Activated B cell treated with CpG ODN at 0.5 μM for 24 hours (primary cell): ENCODE measurements at regions not wholly inside any gene's neighbourhood (a gene's known extent, or its start where the extent isn't known, plus 50 kb on each side); places are given as distances from the start of the nearest gene placed in this dataset.

Source experiments
- ATAC-seq: fragments of 200-7000 bp; cut with Tn5 transposase; one replicate; pipeline ENCODE4 v1.10.0; 2021; ENCODE audit warnings: low read depth, mild to moderate bottlenecking, moderate library complexity
- CTCF ChIA-PET: fragments of 350-600 bp; sonication (Branson Sonifier 250); formaldehyde crosslinking; loops from one replicate; lab custom pipeline; 2021; ENCODE audit warnings: antibody characterized with exemption; lab: Charles Lee
- POLR2A ChIA-PET: fragments of 350-600 bp; sonication (Branson Sonifier 250); formaldehyde crosslinking; loops from one replicate; lab custom pipeline; 2021; ENCODE audit warnings: antibody characterized with exemption; lab: Charles Lee
- DNase-seq: peaks from one replicate; pipeline ENCODE4 v3.0.0; 2022
- H3K27ac Mint-ChIP-seq: one replicate; pipeline ENCODE4 v1.8.0; 2020; ENCODE audit warnings: mixed read lengths
- H3K27me3 Mint-ChIP-seq: one replicate; pipeline ENCODE4 v1.8.0; 2021; ENCODE audit warnings: mixed read lengths
- H3K36me3 Mint-ChIP-seq: one replicate; pipeline ENCODE4 v1.8.0; 2021; ENCODE audit warnings: low read depth, mixed read lengths
- H3K4me1 Mint-ChIP-seq: one replicate; pipeline ENCODE4 v1.8.0; 2021; ENCODE audit warnings: mixed read lengths
- H3K4me3 Mint-ChIP-seq: one replicate; pipeline ENCODE4 v1.8.0; 2020; ENCODE audit warnings: mild to moderate bottlenecking, mixed read lengths
- H3K9me3 Mint-ChIP-seq: one replicate; pipeline ENCODE4 v1.8.0; 2020; ENCODE audit warnings: mixed read lengths
- CTCF ChIP-seq: fragments of 200-600 bp; IDR thresholded peaks from one replicate; pipeline ENCODE4 v1.8.0; 2022; ENCODE audit warnings: antibody characterized with exemption, mild to moderate bottlenecking
- intact Hi-C: fragments of 100-400 bp; cut with micrococcal nuclease; formaldehyde crosslinking; loops from one replicate; pipeline ENCODE4 v1.15.1; 2024

- intact Hi-C loops = no loop called here
- no peak for TF ChIP-seq CTCF
- Mint-ChIP-seq H3K27me3 (peaks cover 2% of the 10 kb centered on the region), H3K4me3 (no peak overlapping the region), H3K27ac (no peak overlapping the region), H3K4me1 (peaks cover 4% of the 10 kb centered on the region), H3K36me3 (no peaks in the 10 kb centered on the region), H3K9me3 (peaks cover 6% of the 10 kb centered on the region)
- no peak for ATAC-seq
- ChIA-PET POLR2A (no interaction called here), CTCF (interaction anchor here (1.5 kb wide), 1 partner anchor 238 kb away, joined by 4 read pairs; no protein-coding TSS in a partner anchor)
- DNase-seq = no peak
These were observed 50.0 kb upstream of the DOCK9 start for GRCh38 chr13:99027661-99028425.

DNA sequence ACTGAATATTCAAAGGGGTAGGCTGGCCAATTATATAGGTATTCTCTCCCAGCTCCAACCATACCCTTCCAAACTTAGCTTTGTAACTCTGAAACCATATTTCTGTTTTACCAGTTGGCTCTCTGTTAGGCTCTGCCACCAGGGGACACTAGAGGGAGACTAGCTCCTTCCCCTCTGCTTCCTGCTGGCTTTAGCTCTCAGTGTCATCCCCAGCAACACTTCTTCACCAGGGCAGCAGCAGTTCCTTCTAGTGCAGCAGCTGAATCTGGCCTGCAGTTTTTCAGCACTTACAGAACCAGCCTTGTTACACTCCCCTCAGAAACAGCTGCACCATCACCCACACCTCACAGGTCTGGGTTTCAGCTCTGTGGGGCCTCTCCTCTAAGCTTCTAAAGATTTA is 51.0 kb upstream of the DOCK9 start:
- no peak for ATAC-seq
- intact Hi-C loops = no loop called here
- H3K4me3 Mint-ChIP-seq = no peak overlapping the region
- ChIA-PET CTCF (interaction anchor here (1.5 kb wide), 1 partner anchor 237 kb away, joined by 4 read pairs; no protein-coding TSS in a partner anchor), POLR2A (no interaction called here)
- no peak for DNase-seq
- H3K9me3 Mint-ChIP-seq = peaks cover 6% of the 10 kb centered on the region
- H3K36me3 Mint-ChIP-seq = no peaks in the 10 kb centered on the region
- no peaks in the 10 kb centered on the region for H3K27me3 Mint-ChIP-seq
- peaks cover 4% of the 10 kb centered on the region for H3K4me1 Mint-ChIP-seq
- no peak overlapping the region for H3K27ac Mint-ChIP-seq
- TF ChIP-seq CTCF = no peak

DNA sequence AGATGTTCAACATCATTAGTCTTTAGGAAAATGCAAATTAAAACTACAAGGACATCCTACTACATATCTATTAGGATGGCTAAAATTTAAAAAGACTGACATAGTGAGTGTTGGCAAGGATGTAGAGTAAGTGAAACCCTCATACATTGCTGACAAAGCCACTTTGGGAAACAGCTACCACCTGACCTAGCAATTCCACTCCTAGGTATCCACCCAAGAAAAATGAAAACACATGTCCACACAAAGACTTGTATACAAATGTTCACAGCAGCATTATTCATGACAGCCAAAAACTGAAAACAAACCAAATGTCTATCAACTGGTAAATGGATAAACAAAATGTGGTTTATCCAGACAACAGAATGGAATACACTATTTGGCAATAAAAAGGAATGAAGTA is 51.7 kb upstream of the DOCK9 start:
- POLR2A ChIA-PET = no interaction called here
- no peak for ATAC-seq

DNA sequence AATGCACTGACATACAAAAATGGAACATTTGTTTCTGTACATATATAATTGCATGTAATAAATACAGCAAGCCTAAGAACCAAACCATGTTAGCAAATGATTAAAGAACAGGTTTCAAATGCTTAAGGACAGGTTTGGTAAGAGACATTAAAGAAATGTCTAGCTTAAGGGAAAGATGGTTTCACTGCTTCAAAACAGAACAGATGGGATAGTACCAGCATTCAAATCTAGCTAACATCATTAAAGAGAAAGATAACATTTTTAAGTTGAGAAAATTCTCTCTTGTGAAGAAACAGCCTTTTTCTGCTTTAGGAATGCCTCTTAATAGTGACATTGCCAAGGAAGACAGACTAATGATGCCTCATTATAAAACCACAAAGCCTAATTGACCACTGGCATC is 52.5 kb upstream of the DOCK9 start:
- peaks cover 2% of the 10 kb centered on the region for H3K36me3 Mint-ChIP-seq
- peaks cover 4% of the 10 kb centered on the region for H3K4me1 Mint-ChIP-seq
- no peak overlapping the region for H3K4me3 Mint-ChIP-seq
- ChIA-PET POLR2A (no interaction called here), CTCF (no interaction called here)
- DNase-seq (no peak), ATAC-seq (no peak)
- H3K27me3 Mint-ChIP-seq = no peaks in the 10 kb centered on the region
- H3K27ac Mint-ChIP-seq = no peak overlapping the region
- peaks cover 6% of the 10 kb centered on the region for H3K9me3 Mint-ChIP-seq
- no peak for TF ChIP-seq CTCF
- intact Hi-C loops = loop anchor here (5.0 kb wide), 1 partner anchor 163 kb away; no protein-coding TSS in a partner anchor

More for the DNA sequence above, 51.7 kb upstream of the DOCK9 start:
- no peaks in the 10 kb centered on the region for H3K27me3 Mint-ChIP-seq
- H3K4me3 Mint-ChIP-seq = no peak overlapping the region
- H3K4me1 Mint-ChIP-seq = peaks cover 4% of the 10 kb centered on the region
- intact Hi-C loops = no loop called here
- peaks cover 6% of the 10 kb centered on the region for H3K9me3 Mint-ChIP-seq
- CTCF ChIA-PET = no interaction called here
- H3K36me3 Mint-ChIP-seq = no peaks in the 10 kb centered on the region
- no peak for DNase-seq
- no peak for TF ChIP-seq CTCF
- no peak overlapping the region for H3K27ac Mint-ChIP-seq

DNA sequence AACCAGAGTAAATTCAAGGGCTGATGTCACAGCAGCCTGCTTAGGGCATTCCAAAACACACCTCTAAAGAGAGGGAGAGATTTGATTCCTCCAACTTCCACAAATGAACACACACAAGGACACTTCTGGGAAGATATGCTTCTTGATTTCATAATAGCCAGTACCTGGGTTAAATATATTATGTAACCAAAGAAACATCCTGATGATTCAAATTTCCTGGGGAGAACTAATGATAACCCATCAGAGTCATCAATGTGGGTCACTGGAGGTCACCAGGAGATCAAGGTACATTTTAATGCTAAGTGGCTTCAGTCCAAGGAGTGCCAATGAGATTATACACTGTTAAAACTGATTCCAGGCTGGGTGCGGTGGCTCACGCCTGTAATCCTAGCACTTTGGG is 54.0 kb upstream of the DOCK9 start:
- TF ChIP-seq CTCF = no peak
- Mint-ChIP-seq H3K27me3 (no peaks in the 10 kb centered on the region), H3K9me3 (peaks cover 9% of the 10 kb centered on the region), H3K27ac (no peak overlapping the region), H3K4me3 (no peak overlapping the region), H3K36me3 (peaks cover 8% of the 10 kb centered on the region), H3K4me1 (no peaks in the 10 kb centered on the region)
- no peak for DNase-seq
- ChIA-PET CTCF (interaction anchor here (1.4 kb wide), 1 partner anchor 192 kb away, joined by 3 read pairs; no protein-coding TSS in a partner anchor), POLR2A (no interaction called here)
- no peak for ATAC-seq
- intact Hi-C loops = loop anchor here (5.0 kb wide), 1 partner anchor 165 kb away; no protein-coding TSS in a partner anchor
